ENCODE measurements at regions not wholly inside any gene's neighbourhood (a gene's known extent, or its start where the extent isn't known, plus 50 kb on each side); places are given as distances from the start of the nearest gene placed in this dataset.

- no peak for TF ChIP-seq POLR2A (IDR thresholded peaks at IDR 0.05)
- TF ChIP-seq, protein P1, sequence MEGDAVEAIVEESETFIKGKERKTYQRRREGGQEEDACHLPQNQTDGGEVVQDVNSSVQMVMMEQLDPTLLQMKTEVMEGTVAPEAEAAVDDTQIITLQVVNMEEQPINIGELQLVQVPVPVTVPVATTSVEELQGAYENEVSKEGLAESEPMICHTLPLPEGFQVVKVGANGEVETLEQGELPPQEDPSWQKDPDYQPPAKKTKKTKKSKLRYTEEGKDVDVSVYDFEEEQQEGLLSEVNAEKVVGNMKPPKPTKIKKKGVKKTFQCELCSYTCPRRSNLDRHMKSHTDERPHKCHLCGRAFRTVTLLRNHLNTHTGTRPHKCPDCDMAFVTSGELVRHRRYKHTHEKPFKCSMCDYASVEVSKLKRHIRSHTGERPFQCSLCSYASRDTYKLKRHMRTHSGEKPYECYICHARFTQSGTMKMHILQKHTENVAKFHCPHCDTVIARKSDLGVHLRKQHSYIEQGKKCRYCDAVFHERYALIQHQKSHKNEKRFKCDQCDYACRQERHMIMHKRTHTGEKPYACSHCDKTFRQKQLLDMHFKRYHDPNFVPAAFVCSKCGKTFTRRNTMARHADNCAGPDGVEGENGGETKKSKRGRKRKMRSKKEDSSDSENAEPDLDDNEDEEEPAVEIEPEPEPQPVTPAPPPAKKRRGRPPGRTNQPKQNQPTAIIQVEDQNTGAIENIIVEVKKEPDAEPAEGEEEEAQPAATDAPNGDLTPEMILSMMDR (IDR thresholded peaks at IDR 0.05 in 4 of 5, conservative IDR thresholded peaks at IDR 0.05 in 1 of 5): no peak
These were observed 947.9 kb downstream of the PDHA2 start for GRCh38 chr4:96787766-96788165.
